ENCODE measurements at regions not wholly inside any gene's neighbourhood (a gene's known extent, or its start where the extent isn't known, plus 50 kb on each side); places are given as distances from the start of the nearest gene placed in this dataset.

DNA sequence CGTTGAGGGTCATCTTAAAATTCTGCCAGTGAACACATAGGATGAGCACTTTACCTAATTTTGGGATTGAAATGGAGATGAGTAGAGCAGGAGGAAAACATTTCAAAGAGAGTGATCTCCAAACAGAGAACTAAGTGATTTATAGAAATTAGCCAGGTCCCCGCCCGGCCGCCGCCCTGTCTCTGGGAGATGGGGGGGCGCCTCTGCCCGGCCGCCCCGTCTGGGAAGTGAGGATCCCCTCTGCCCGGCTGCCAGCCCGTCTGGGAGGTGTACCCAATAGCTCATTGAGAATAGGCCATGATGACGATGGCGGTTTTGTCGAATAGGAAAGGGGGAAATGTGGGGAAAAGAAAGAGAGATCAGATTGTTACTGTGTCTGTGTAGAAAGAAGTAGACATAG, 276.7 kb upstream of the C11orf87 start:
- Histone ChIP-seq H3K9me3 (ENCODE audit: insufficient read depth in 2 of 2, low read depth in 1 of 2, low read length in 1 of 2) (no peaks in the 10 kb centered on the region; a peak in 1 of 4 replicates), H3K56ac (replicated peaks; ENCODE audit: insufficient read length, low read depth, low read length) (no peak overlapping the region), H4K5ac (ENCODE audit: insufficient read length, low read depth, low read length) (no peak overlapping the region), H3K36me3 (ENCODE audit: control insufficient read depth in 2 of 4, insufficient read depth in 4 of 4, low read length in 3 of 4) (no peaks in the 10 kb centered on the region), H3K4me2 (ENCODE audit: insufficient read depth in 1 of 2, low read depth in 2 of 2, low read length in 2 of 2) (no peak overlapping the region), H3K14ac (ENCODE audit: insufficient read length) (no peak overlapping the region), H3K79me2 (ENCODE audit: control insufficient read depth in 1 of 2, insufficient read depth in 2 of 2, low read length in 2 of 2) (no peaks in the 10 kb centered on the region), H4K20me1 (replicated peaks in 1 of 2; ENCODE audit: control insufficient read depth in 1 of 2, insufficient read depth in 2 of 2, low read length in 2 of 2) (no peaks in the 10 kb centered on the region), H3K4ac (replicated peaks; ENCODE audit: insufficient read length, low read depth, low read length) (no peak overlapping the region), H3K4me1 (replicated peaks in 1 of 4; ENCODE audit: control insufficient read depth in 3 of 4, insufficient read depth in 4 of 4, low read length in 3 of 4) (peaks cover 0 to 4% (median 0%) of the 10 kb centered on the region in 4 experiments; a peak in 1 of 7 replicates), H2BK15ac (ENCODE audit: low read length) (no peak overlapping the region), H4K91ac (replicated peaks; ENCODE audit: insufficient read length, low read length) (no peak overlapping the region), H3K23ac (ENCODE audit: insufficient read length) (no peak overlapping the region), H3K27ac (ENCODE audit: low read depth, low read length) (no peak overlapping the region), H3K23me2 (ENCODE audit: low read depth, low read length) (no peaks in the 10 kb centered on the region), H2AK5ac (ENCODE audit: low read depth, low read length) (no peak overlapping the region), H2BK20ac (ENCODE audit: low read length) (no peak overlapping the region), H2BK5ac (ENCODE audit: low read depth, low read length) (no peak overlapping the region), H3K18ac (ENCODE audit: extremely low read depth, low read length) (no peak overlapping the region), H2AFZ (ENCODE audit: low read length) (no peak overlapping the region), H3K4me3 (ENCODE audit: extremely low read depth in 1 of 4, insufficient read depth in 2 of 4, low read depth in 3 of 4, low read length in 4 of 4) (no peak overlapping the region), H3K79me1 (ENCODE audit: low read depth, low read length) (no peaks in the 10 kb centered on the region), H4K8ac (ENCODE audit: extremely low read depth, insufficient read depth, low read length) (no peak overlapping the region), H3K9ac (replicated peaks in 1 of 4; ENCODE audit: extremely low read depth in 1 of 4, low read depth in 3 of 4, low read length in 3 of 4) (no peak overlapping the region), H2BK12ac (ENCODE audit: low read depth, low read length) (no peak overlapping the region), H3K27me3 (replicated peaks in 1 of 4; ENCODE audit: control insufficient read depth in 3 of 4, extremely low read depth in 1 of 4, insufficient read depth in 3 of 4, low read length in 3 of 4) (no peaks in the 10 kb centered on the region), H2BK120ac (replicated peaks; ENCODE audit: low read depth, low read length) (no peak overlapping the region)
- ChIA-PET POLR2A (ENCODE audit: partially characterized antibody) (no interaction called here), CTCF (ENCODE audit: partially characterized antibody) (no interaction called here)
- 92% methylated on average over 14 of the region's 14 CpGs; no CpG with 5 or more reads in 1 of the 2 experiments for WGBS, 2 experiments (ENCODE audit: extremely low coverage in 1 of 2, insufficient coverage in 1 of 2, insufficient read length in 1 of 2, insufficient replicate concordance in 2 of 2, low coverage in 1 of 2, low lambda C conversion rate in 2 of 2, missing lambda C conversion rate in 1 of 2)
- no peak for FAIRE-seq
- DNase-seq (ENCODE audit: low read depth in 1 of 2, low spot score in 2 of 2) = no peak
- TF ChIP-seq EP300 (IDR thresholded peaks at IDR 0.05; ENCODE audit: borderline replicate concordance in 1 of 2, low read depth in 2 of 2, low read length in 2 of 2) = no peak
